SK-N-SH (cell line): ENCODE measurements at regions not wholly inside any gene's neighbourhood (a gene's known extent, or its start where the extent isn't known, plus 50 kb on each side); places are given as distances from the start of the nearest gene placed in this dataset.

ENCODE experiments used
- CTCF ChIA-PET: fragments of 300-600, 350-600 bp; formaldehyde crosslinking; extraction: SDS; loops from one replicate; lab custom pipeline; 2021; lab: Yijun Ruan, JAX
- POLR2A ChIA-PET: fragments of 350-600 bp; sonication (Branson Sonifier 250); formaldehyde crosslinking; extraction: SDS; loops from one replicate; lab custom pipeline; 2020; ENCODE audit warnings: antibody characterized with exemption, inconsistent platforms; lab: Yijun Ruan, JAX
- DNase-seq: peaks from one replicate; pipeline ENCODE4 v3.0.0; 2012
- H2AFZ ChIP-seq: fragments of 200-600 bp; sonication (generic); 2 replicates; pipeline ENCODE4 v1.8.1; 2016; ENCODE audit warnings: antibody characterized with exemption, mild to moderate bottlenecking, low read depth
- H3F3A ChIP-seq: fragments of 200-600 bp; sonication (generic); replicated peaks from 2 replicates; pipeline ENCODE3; 2016; ENCODE audit warnings: antibody characterized with exemption, mild to moderate bottlenecking; ENCODE audit not compliant: insufficient read depth
- H3K27ac ChIP-seq, 2 experiments: fragments of 200-500 bp in 1 of 2; fragments of 200-600 bp in 1 of 2; sonication (Bioruptor generic) in 1 of 2; sonication (generic), shearing (Covaris generic) in 1 of 2; 2 replicates each; pipeline versions ENCODE4 v1.5.1 to v1.6.1; 2014 to 2016; ENCODE audit warnings: low read depth in 2 of 2, inconsistent platforms in 1 of 2, low read length in 1 of 2, mild to moderate bottlenecking in 1 of 2, mixed read lengths in 1 of 2
- H3K27me3 ChIP-seq: fragments of 200-600 bp; sonication (generic), shearing (Covaris generic); 2 replicates; pipeline ENCODE4 v1.6.1; 2016; ENCODE audit warnings: mixed run types; ENCODE audit not compliant: insufficient read depth
- H3K36me3 ChIP-seq, 2 experiments: fragments of 200-500 bp in 1 of 2; fragments of 200-600 bp in 1 of 2; sonication (Bioruptor generic) in 1 of 2; sonication (generic) in 1 of 2; replicated peaks in 1 of 2; 2 replicates each; pipeline versions ENCODE3 to v1.5.1; 2014 to 2016; ENCODE audit warnings: low read length in 1 of 2, mild to moderate bottlenecking in 1 of 2; ENCODE audit not compliant: insufficient read depth in 2 of 2, control insufficient read depth in 1 of 2
- H3K4me1 ChIP-seq, 2 experiments: fragments of 200-500 bp in 1 of 2; fragments of 200-600 bp in 1 of 2; sonication (Bioruptor generic) in 1 of 2; sonication (generic), shearing (Covaris generic) in 1 of 2; 2 replicates each; pipeline versions ENCODE4 v1.5.1 to v1.6.1; 2014 to 2016; ENCODE audit warnings: low read depth in 1 of 2, low read length in 1 of 2, mixed run types in 1 of 2; ENCODE audit not compliant: insufficient read depth in 2 of 2, control insufficient read depth in 1 of 2
- H3K4me2 ChIP-seq: fragments of 200-600 bp; sonication (generic), shearing (Covaris generic); 2 replicates; pipeline ENCODE4 v1.6.1; 2017; ENCODE audit warnings: mixed run types
- H3K4me3 ChIP-seq, 2 experiments: fragments of 200-500 bp in 1 of 2; fragments of 200-600 bp in 1 of 2; sonication (Bioruptor generic) in 1 of 2; sonication (generic), shearing (Covaris generic) in 1 of 2; 2 replicates each; pipeline versions ENCODE4 v1.5.1 to v1.8.1; 2014 to 2016; ENCODE audit warnings: low read depth in 2 of 2, inconsistent platforms in 1 of 2, low read length in 1 of 2, mild to moderate bottlenecking in 1 of 2, mixed read lengths in 1 of 2, moderate library complexity in 1 of 2
- H3K79me2 ChIP-seq: fragments of 200-600 bp; sonication (generic); 2 replicates; pipeline ENCODE4 v1.8.1; 2017; ENCODE audit warnings: mild to moderate bottlenecking; ENCODE audit not compliant: insufficient read depth
- H3K9ac ChIP-seq: fragments of 200-600 bp; sonication (generic); 2 replicates; pipeline ENCODE4 v1.6.1; 2017; ENCODE audit warnings: mixed run types
- H3K9me2 ChIP-seq: fragments of 200-600 bp; sonication (generic); 2 replicates; pipeline ENCODE4 v1.6.1; 2017; ENCODE audit warnings: mixed run types
- H3K9me3 ChIP-seq: fragments of 200-600 bp; sonication (generic); 2 replicates; pipeline ENCODE4 v1.6.1; 2017; ENCODE audit warnings: mixed run types, mild to moderate bottlenecking, moderate library complexity
- H4K20me1 ChIP-seq: fragments of 200-600 bp; sonication (generic); 2 replicates; pipeline ENCODE4 v1.6.1; 2017; ENCODE audit warnings: mild to moderate bottlenecking, mixed run types; ENCODE audit not compliant: insufficient read depth
- CTCF ChIP-seq: fragments of 200-600 bp; sonication (generic); IDR thresholded peaks from 2 replicates; pipeline ENCODE4 v1.6.1; 2017; ENCODE audit warnings: antibody characterized with exemption, mild to moderate bottlenecking, moderate library complexity
- ELF1 ChIP-seq: IDR thresholded peaks from 2 replicates; pipeline ENCODE4 v1.4.0; 2012
- EP300 ChIP-seq, 2 experiments: IDR thresholded peaks; 2 replicates each; pipeline versions ENCODE4 v1.4.0 to v1.6.1; 2012; ENCODE audit warnings: borderline replicate concordance in 1 of 2, low read depth in 1 of 2, low read length in 1 of 2
- FOXM1 ChIP-seq: IDR thresholded peaks from 2 replicates; pipeline ENCODE4 v1.4.0; 2012; ENCODE audit warnings: low read depth, mild to moderate bottlenecking
- GATA2 ChIP-seq: sonication (generic); formaldehyde crosslinking; IDR thresholded peaks from 2 replicates; pipeline ENCODE4 v1.5.0; 2020; ENCODE audit warnings: mild to moderate bottlenecking, missing genetic modification reagents
- JUND ChIP-seq: IDR thresholded peaks from 2 replicates; pipeline ENCODE4 v1.4.0; 2012
- MAX ChIP-seq: IDR thresholded peaks from 2 replicates; pipeline ENCODE4 v1.4.0; 2012; ENCODE audit warnings: low read depth
- NRF1 ChIP-seq: IDR thresholded peaks from 2 replicates; pipeline ENCODE4 v1.6.1; 2012; ENCODE audit warnings: low read depth, mild to moderate bottlenecking, low read length
- POLR2AphosphoS5 ChIP-seq: IDR thresholded peaks from 2 replicates; pipeline ENCODE4 v1.6.1; 2012; ENCODE audit warnings: low read depth, low read length
- RAD21 ChIP-seq: IDR thresholded peaks from 2 replicates; pipeline ENCODE4 v1.6.1; 2012; ENCODE audit warnings: mild to moderate bottlenecking, low read length
- RFX5 ChIP-seq: IDR thresholded peaks from 2 replicates; pipeline ENCODE4 v1.6.1; 2012; ENCODE audit warnings: mild to moderate bottlenecking, improper control_type of control experiment, low read length
- RXRA ChIP-seq: IDR thresholded peaks from 2 replicates; pipeline ENCODE4 v1.4.0; 2012; ENCODE audit warnings: low read depth, mild to moderate bottlenecking, borderline replicate concordance
- SMC3 ChIP-seq: IDR thresholded peaks from 2 replicates; pipeline ENCODE4 v1.6.1; 2012; ENCODE audit warnings: low read depth, low read length, improper control_type of control experiment
- TEAD4 ChIP-seq: IDR thresholded peaks from 2 replicates; pipeline ENCODE4 v1.4.0; 2012; ENCODE audit warnings: mild to moderate bottlenecking, borderline replicate concordance; ENCODE audit not compliant: insufficient read depth
- USF2 ChIP-seq: fragments of 150-350 bp; IDR thresholded peaks from 2 replicates; pipeline ENCODE4 v1.6.1; 2017; ENCODE audit warnings: antibody characterized with exemption, low read length, low read depth, borderline replicate concordance
- ZBTB33 ChIP-seq: IDR thresholded peaks from 2 replicates; pipeline ENCODE4 v1.4.0; 2012; ENCODE audit warnings: low read depth, borderline replicate concordance
- WGBS: methylation state at CpG from one replicate; pipeline ENCODE4 v1.1.6; 2017; ENCODE audit warnings: low lambda C conversion rate; 5-methylcytosine and 5-hydroxymethylcytosine counted together
- TF ChIP-seq, protein P1 (sequence below): fragments of 150-350 bp; IDR thresholded peaks from 2 replicates; pipeline ENCODE4 v1.6.1; 2016; ENCODE audit warnings: mild to moderate bottlenecking, low read depth, low read length

DNA sequence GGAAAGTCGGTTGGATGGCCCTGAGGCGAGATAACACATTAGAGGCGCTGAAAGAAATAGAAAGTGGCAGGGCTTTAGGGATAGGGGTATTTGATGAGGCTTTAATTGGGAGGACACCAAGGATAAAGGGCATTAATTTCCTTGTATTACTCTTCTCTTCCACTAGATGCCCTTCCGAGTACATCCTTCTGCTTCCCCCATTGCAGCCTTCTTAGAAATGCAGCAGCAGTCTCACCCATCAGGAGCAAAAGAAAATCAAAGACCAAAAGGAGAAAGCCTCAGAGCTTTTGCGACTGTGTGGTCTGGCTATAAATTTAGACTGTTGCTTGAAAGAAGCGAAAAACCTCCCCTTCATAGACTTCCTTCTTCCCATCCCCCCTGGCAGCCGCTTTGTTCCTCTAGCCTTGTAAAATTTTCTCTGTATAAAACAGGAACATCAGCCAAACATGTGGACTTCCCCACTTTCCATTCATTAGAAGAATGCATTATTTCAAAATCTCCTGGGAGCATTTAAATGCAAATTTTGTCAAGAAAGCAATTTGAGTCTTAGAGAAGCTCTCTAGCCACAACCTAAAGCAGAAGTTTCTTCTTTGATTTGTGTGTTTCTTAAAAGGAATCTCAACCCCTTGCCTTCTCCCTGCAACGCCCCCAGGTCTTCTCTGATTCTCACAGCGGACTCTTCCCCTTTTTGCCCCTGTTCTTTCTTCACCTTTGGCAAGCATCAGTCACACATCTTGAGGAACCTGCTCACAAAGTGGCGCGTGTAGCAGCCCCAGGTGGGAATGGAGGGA is 76.6 kb downstream of the NDUFS5 start:
- WGBS = 35% methylated on average over 11 of the region's 11 CpGs
- Histone ChIP-seq H3K4me3 (peak overlapping the region in 1 of 2 experiments; percentile 78; a peak in 1 of 4 replicates), H3K4me2 (peak overlapping the region; percentile 94), H3K79me2 (peaks cover 39% of the 10 kb centered on the region), H3F3A (peaks cover 22% of the 10 kb centered on the region), H3K4me1 (peaks cover 30 to 32% of the 10 kb centered on the region in 2 experiments), H3K27ac (peak overlapping the region; percentile 40 to 83; a peak in 3 of 4 replicates), H3K9me2 (no peaks in the 10 kb centered on the region), H3K27me3 (no peaks in the 10 kb centered on the region), H2AFZ (no peak overlapping the region), H3K9ac (peak overlapping the region; percentile 80; the same call in 1 of the 2 replicates), H3K9me3 (no peaks in the 10 kb centered on the region), H3K36me3 (no peaks in the 10 kb centered on the region), H4K20me1 (peaks cover 6% of the 10 kb centered on the region; the same call in 1 of the 2 replicates)
- peak; percentile 79 for DNase-seq
- ChIA-PET POLR2A (no interaction called here), CTCF (interaction anchor here (0.7 to 10.9 kb wide), 23 partner anchors 8 to 443 kb away, joined by 3 to 188 read pairs (median 4); no protein-coding TSS in a partner anchor)
- no peak for TF ChIP-seq RXRA
- TF ChIP-seq RFX5 = no peak
- TF ChIP-seq EP300 (IDR thresholded peaks at IDR 0.05; ENCODE audit: borderline replicate concordance in 1 of 2, low read depth in 1 of 2, low read length in 1 of 2) = 0 out of 4 replicates have a peak, but pooled peaks of 1 of the 2 experiments have one; percentile 11
- peak; percentile 98 for TF ChIP-seq RAD21
- TF ChIP-seq FOXM1 = no peak
- TF ChIP-seq TEAD4 = no peak
- peak; percentile 89 for TF ChIP-seq SMC3
- TF ChIP-seq JUND = no peak
- TF ChIP-seq GATA2 (CRISPR knock-in tag) = no peak
- TF ChIP-seq CTCF = peak; percentile 74
- no peak for TF ChIP-seq USF2
- TF ChIP-seq MAX = no peak
- TF ChIP-seq POLR2AphosphoS5 = no peak
- TF ChIP-seq ELF1 = no peak
- TF ChIP-seq, protein P1, sequence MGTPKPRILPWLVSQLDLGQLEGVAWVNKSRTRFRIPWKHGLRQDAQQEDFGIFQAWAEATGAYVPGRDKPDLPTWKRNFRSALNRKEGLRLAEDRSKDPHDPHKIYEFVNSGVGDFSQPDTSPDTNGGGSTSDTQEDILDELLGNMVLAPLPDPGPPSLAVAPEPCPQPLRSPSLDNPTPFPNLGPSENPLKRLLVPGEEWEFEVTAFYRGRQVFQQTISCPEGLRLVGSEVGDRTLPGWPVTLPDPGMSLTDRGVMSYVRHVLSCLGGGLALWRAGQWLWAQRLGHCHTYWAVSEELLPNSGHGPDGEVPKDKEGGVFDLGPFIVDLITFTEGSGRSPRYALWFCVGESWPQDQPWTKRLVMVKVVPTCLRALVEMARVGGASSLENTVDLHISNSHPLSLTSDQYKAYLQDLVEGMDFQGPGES = no peak
- TF ChIP-seq NRF1 = peak; percentile 18; the same call in 1 of the 2 replicates
- TF ChIP-seq ZBTB33 = no peak
